ENCODE measurements at regions not wholly inside any gene's neighbourhood (a gene's known extent, or its start where the extent isn't known, plus 50 kb on each side); places are given as distances from the start of the nearest gene placed in this dataset.
"Not testable (repeated sequence)": the region's sequence is repeated elsewhere in the genome, so short reads cannot be mapped to it uniquely, and the experiment has no call there.

DNA sequence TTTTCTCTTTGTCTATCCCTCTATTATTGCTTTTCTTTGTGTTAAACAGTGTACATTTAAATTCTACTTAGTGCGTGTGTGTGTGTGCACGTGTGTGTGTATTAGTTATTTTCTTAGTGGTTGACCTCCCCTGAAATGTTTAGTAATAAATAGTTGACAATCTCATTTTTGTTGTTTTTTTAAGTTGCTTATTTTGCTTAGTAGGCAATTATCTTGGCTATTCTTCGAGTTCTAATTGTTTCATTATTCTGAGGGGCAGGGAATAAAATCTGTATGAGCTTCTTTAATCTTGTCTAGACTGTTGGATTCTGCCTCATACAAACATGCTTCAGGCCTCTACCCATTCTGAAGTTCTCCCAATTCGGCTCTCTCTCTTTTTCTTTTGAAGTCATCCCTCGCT, 1169.0 kb upstream of the ATXN8OS start:
- no peak for DNase-seq

DNA sequence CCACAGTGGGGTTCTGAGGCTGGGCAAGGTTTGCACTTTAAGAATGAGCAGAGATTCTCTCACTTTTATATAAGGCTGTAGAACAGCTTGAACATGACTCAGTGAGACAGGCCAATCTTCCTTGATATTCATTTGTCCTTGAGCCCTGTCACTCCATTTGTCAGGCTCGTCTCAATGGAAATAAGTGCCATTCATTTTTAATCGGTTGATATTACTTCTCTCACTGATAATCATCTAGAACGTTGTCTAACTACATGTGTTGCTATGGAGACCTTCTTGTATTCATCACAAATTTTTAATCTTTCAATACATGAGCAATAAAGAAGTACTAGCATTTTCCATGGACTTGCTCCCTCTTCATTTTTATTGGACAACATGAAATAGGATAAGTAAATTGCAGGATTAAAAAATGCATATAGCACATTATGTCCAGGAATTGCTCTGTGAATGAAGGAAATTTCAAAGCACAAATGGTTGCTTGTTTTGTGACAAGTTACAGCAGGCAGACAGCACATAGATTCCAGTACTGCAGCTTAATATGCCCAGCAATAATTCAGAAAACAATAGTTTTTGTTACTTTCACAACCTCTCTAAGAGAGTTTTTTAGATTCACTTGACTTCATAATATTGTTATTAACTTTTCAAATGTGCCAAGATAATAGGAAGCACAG, 1178.4 kb upstream of the ATXN8OS start:
- DNase-seq, result no peak

DNA sequence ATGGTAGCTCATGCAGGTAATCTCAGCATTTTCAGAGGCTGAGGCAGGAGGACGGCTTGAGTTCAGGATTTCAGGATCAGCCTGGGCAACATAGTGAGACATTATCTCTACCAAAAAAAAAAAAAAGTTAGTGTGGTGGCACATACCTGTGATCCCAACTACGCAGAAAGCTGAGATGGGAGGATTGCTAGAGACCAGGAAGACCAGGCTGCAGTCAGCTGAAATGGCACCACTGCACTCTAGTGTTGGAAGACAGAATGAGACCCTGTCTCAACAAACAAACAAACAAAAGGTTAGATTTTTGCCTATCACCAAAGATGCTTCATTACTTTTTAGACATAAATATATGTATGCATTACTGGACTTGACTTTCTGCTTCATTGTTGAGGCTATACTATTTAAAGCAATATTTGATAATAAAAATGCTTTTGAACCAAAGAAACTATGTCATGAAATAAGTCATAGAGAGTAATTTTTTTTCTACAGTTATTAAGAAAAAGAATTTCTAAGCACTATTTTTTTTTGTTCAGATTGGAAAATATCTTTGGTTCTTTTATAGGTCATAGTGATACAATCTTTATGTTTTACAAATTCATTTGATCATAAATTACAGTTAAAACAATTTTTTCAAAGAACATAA, 1180.1 kb upstream of the ATXN8OS start:
- no peak for DNase-seq

DNA sequence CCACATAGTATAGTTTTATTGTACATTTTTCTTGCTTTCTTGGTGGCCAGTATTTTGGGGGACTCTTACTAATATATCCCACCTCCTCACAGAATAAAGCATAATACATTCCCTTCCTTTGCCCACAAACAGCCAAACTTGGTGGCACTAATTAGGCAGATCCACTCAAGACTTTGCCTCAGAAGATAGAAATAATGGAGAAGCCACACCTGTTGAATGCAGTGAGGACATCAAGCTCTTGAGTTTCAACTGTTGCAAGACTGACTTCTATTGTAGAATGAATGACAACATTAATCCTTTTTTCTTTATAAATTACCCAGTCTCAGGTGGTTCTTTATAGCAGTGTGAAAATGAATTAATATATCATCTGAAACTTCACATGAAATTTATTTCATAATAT, 1183.6 kb upstream of the ATXN8OS start:
- DNase-seq, result no peak

DNA sequence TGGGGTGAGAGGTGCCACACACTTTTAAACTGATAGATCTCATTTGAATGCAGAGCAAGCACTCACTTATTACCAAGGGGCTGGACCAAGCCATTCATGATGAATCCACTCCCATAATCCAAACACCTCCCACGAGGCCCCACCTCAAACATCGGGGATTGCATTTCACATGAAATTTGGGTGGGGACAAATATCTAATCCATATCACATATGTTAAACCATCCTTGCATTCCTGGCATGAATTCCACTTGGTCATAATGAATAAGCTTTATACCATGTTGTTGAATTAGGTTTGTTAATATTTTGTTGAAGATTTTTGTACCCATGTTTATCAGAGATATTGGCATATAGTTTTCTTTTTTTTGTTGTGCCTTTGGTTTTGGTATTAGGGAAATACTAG, 1198.7 kb upstream of the ATXN8OS start:
- no peak for DNase-seq

DNA sequence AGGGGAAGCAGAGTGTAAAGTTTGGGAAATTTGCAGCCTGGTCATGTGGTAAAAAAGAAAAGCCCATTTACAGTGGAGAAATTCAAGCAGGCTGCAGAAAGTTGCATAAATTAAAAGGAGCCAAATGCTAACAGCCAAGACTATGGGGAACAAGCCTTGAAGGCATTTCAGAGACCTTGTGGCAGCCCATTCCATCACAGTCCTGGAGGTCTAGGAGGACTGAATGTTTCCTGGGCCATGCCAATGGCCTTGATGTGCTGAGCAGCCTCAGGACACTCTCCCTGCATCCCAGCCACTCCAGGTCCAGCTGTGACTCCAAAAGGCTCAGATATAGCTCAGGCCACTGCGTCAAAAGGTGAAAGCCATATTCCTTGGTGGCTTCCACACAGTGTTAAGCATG, 1202.4 kb upstream of the ATXN8OS start:
- DNase-seq, result no peak

DNA sequence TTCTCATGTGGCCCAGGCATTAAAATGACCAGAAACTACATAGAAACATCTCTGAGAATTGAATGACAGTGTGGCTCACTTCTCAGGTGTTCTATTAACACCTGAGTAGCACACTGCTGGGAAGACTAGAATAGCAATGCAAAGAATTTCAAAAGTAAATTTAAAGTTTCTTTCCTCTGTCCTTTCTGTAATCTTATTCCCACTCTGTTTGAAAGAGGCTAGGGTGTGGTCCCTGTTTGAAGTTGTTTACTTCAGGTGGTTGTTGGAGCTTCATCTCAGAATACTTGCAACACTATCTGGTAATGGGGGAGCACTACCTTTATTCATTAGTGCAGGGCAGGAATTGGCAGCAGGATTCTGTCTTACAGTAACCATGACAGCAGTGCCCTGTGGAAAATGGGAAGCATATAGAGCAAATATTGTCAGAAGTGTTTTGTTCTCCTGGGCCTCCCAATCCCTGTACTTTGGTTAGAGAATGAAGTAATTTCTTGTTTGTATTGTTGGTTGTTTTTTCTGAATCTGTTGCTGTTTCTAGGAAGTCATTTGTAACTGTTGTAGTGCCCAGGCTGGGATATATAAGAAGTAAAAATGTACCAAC, 1210.2 kb upstream of the ATXN8OS start:
- no peak for DNase-seq

DNA sequence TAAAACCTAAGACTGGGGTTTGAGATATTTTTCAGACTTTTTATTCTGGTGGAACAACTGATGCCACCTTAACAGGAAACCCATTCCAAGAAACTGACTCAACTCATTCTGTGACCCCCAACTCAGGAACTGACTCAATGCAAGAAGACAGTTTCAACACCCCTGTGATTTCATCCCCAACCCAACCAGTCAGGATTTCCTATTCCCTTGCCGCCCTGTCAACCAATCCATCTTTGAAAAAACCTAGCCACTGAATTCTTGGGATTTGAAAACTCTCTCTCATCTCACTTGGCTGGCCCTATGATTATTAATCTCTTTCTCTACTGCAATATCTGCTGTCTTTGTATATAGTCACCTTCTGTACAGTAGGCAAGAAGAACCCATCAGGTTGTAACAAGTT, 1211.9 kb upstream of the ATXN8OS start:
- no peak for DNase-seq

DNA sequence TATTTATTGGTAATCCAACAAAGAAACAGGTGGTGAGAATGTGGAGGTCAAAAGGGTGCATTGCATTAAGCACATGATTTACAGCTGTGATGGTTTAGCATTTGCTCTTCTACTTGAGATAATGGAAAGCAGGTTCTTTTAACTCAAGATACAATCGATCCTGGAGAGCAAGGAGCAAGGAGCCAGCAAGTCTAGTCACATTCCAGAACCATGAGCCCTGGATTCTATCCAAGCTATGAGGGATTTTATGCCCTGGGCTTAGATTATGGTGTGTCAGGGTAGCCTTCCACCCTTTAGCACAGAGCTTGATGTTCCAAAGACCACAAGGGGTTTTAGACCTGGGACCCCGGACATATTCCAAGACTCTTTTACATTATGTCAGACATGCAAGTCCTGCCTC, 1213.9 kb upstream of the ATXN8OS start:
- not testable (repeated sequence) for DNase-seq

DNA sequence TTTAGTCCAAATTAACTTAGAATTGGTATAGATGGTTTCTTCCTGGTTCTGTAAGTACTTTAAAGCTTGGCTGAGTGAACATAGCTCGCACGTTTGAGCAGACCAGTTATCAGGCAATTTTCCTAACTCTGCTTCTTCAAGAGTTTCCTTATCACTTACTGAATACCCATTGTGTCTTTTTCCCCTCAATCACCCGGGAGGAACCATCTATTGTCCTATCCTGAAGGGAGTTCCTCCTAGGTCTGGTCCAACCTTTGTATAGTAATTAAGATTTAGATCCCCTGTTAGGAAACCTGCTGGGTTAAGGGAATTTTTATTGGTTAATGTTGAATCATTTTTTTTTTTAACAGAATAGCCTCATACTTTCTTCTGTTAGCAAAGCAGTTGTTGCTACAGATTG, 1215.0 kb upstream of the ATXN8OS start:
- not testable (repeated sequence) for DNase-seq

DNA sequence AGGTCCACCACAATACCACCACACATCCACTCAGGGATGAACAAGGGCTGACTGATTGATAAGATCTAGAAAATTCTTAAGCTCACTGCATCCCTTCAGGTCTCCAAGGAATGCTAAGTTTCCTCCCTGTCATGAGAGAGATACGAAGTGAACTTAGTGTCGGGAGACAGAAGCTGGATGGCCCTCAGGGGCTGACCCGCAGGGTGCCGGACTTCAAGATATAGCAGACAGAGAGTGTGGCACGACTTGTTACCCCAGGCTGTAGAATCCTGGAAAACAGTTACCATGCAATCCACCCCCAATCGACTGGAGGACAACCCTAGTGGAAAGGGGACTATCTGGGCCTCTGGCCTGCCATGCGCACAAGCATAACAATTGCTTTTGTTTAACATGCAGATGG, 1217.5 kb upstream of the ATXN8OS start:
- DNase-seq, result not testable (repeated sequence)

DNA sequence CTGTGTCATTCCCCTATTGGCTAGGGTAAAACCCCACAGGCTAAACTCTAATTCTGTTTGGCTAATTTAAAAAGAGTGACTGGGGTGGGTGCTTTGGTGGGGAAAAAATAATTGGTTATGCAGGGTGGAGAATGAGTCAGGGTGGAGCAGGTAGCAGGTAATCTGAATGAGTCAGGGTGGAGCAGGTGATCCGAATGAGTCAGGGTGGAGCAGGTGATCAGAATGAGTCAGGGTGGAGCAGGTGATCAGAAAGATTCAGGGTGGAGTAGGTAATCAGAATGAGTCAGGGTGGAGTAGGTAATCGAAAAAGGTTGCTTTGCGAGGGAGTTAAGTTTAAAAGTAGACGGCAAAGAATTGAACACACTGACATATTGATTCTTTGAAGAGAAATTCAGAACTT, 1218.8 kb upstream of the ATXN8OS start:
- no peak for DNase-seq

DNA sequence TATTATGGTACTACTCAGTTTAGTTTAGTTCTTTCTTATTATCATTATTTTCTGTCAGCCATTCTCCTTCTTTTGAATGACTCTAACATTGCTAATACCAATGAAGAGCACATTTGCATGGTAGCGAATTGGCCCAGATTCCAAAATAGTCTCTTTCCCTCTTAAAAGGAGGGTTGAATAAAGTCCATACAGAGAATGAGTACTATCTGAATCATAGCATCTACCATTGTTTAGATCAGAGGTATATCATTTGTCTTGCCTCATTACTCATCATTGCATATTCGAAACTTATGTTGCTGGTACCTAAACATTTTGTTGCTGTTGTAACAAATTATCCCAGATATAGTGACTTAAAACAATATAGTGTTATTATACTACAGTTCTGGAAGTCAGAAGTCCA, 1235.3 kb upstream of the ATXN8OS start:
- no peak for DNase-seq

DNA sequence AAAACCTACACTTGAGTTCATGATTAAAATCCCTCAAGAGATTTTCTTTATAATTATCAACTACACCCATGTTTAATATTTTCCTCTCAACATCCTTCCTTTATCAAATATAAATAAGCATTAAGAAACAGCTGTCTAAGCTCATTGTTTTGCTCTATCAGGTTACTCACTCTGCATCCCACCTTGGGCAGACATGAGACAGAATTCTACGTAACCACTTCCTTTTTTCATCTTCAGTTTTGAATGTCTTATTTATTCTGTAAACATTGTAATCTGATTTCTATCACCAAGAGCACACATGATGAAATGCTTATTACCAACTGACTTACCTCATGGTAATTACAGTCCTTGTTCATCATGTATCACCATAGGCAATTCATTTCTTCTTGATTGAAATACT, 1256.6 kb upstream of the ATXN8OS start:
- DNase-seq, result no peak

DNA sequence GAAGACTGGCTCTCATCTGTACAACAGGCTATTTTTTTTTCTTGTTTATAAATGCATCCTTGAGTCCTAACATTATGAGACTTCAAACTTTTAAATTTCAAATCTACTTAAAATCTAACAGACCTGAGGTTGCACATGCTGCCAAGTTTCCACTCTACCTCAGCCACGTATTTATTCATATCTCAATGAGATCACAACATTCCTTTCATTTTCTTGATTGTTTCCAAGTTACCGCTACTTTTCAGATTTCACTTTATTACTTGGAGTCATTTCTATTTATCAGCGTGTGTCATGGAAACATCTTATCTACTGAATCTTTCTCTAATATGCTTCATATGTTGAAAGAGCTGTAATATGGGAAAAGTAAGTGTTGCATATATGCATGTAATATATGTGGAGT, 1257.5 kb upstream of the ATXN8OS start:
- no peak for DNase-seq

DNA sequence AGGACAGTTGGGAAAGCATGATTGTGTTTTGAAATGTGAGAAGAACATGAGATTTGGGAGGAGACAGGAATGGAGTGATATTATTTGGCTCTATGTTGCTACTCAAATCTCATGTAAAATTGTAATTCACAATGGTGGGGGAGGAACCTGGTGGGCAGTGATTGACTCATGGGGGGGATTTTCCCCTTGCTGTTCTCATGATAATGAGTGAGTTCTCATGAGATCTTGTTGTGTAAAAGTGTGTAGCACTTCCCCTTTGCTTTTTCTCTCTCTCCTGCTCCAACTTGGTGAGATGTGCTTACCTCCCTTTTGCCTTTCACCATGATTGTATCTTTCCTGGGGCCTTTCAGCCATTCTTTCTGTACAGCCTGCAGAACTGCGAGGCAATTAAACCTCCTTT, 1261.0 kb upstream of the ATXN8OS start:
- no peak for DNase-seq

DNA sequence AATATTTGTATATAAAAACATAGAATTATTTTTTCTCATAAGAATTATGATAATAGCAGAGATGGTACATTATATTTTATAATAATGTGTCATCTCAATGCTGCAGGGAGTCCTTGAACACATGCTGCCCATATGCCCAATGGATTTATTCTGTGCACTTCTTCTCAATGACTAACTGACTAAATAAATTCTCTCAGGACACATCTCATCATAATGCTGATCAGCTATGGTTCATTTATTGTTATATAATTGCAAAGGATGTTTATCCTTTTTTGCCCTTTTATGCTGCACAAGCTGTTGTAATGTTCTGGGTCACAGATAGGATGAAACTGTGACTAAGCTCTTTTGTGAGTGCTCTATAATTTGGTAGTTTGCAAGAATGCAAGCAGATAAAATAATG, 1273.3 kb upstream of the ATXN8OS start:
- DNase-seq, result no peak

DNA sequence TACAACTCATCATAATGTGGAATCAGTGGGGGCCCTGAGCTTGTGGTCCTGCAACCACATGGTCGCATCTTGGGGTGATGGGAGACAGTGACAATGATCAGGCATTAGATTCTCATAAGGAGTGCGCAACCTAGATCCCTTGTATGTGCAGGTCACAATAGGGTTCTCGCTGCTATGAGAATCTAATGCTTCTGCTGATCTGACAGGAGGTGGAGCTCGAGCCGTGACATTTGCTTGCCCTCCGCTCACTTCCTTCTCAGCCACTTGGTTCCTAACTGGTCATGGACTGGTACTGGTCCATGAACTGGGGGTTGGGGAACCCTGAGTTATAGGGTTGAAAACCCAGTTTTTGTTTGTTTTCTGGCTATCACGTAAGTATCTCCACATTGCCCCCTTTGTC, 1290.9 kb upstream of the ATXN8OS start:
- DNase-seq, result no peak

DNA sequence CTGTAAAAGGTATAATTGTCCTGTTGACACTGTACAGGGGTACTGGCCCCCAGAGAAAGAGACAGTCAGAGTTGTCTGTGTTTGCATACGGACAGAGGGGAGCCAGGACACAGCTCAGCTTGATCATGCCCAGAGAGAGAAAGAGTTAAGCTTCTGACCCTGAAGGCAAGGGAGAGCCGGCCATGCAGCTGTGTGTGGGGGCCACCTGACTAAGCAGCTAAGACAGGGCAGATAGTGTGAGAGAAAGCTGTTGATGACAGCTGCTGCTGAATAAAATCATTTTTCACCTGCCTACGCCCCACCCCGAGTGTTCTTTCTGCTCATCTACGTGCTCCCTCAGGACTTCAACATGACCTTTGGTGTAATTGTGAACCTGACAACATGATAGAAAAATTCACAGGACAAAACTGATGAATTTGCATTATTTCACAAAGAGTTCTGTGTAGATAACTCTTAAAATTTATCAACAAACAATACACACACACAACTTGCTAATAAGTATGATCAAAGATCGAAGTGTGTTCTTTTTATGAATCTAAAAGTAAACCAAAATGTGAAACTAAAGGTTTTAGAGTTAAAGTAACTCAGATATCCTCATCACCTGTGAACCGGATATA, 1294.3 kb upstream of the ATXN8OS start:
- no peak for DNase-seq

DNA sequence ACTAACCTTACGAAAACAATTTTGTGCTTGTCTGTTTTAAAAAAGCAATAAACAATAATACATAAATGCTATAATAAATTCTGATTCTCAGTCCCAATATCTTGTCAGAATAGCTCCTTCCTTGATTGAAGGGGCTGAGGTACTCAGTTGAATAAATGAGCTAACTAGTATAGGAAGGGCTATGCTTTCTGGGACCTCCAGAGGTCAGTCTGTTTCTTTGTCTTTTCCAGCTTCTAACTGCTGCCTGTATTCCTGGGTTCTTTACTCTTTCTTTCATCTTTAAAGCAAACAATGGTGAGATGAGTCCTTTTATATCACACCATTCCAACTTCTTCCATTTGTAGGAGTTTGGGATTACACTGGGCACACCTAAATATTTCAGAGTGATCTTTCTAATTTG, 1297.0 kb upstream of the ATXN8OS start:
- DNase-seq, result no peak

DNA sequence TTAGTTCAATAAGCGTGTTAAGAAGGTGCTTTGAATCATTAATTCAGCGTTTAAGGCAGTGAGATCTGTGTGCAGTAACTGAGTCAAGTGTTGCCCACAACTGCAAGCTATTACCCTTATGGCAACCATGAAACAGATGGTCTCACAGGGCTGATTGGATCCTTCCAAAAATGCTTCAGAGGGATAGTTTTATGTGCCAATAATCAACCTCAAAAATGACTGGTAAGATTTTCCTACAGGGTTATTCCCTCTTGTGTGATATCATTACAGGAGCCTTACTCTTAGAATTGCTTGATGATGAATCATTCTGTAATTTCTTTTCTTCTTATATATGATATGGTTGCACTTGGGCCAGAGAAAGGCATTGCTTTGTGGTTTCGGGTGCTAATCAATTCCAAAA, 1299.2 kb upstream of the ATXN8OS start:
- no peak for DNase-seq

DNA sequence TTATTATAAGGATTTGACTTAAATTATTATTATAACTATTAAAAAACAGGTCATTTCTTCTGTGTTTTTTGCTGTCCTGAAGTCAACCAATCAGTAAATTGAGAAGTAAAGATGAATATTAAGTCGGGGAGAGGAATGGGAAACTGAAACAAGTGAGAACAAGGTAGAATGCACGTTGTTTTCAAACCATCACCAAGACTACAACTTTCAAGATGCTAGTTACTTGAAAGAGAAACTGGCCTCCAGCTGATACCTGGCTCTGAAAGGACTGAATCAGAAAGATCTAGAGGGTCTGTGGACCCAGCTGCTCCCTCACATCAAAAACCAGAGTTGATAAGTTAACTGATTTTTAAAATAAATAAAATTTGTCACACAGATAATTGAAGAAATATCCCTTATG, 1301.5 kb upstream of the ATXN8OS start:
- no peak for DNase-seq

DNA sequence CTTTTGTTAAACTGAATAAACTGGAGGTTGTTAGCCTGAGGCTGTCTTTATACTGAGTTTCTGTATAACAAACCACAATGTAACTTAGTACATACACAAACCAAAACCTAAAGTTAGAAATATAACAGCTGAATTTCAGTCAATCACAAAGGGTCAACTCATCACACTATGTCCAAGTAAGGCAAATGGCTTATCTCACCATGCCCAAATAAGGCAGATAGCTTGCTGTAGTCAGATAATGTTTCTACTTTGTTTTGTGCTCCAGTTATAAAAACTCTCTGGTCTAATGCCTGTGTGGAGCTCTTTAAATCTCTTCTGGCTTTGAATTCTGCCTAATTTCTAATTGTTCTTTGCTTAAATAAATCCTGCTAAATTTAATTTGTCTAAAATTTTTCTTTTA, 1323.4 kb upstream of the ATXN8OS start:
- DNase-seq, result no peak

DNA sequence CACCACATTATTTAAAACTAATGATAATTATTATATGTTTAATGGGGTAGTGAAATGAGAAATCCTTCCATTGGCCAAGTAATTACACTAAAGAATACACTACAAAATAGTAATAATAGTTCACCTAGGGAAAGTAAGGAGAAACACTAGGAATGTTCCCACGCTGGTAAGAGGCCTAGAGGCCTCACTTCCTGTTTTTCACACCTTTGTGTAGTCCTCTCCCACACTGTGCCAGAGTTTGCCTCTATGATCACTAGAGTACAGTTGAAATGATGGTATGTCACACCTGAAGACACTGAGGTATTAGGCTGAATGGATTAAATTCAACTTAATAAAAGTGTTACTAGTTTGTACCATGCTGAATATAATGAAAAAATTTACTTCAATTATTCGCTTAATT, 1348.0 kb upstream of the ATXN8OS start:
- DNase-seq, result no peak

Measured in amniotic stem cell (primary cell).